ENCODE measurements at regions not wholly inside any gene's neighbourhood (a gene's known extent, or its start where the extent isn't known, plus 50 kb on each side); places are given as distances from the start of the nearest gene placed in this dataset.

GRCh38 chr13:36533806-36534205 is 101.5 kb downstream of the CCNA1 start (continued):
- TF ChIP-seq, protein P1, sequence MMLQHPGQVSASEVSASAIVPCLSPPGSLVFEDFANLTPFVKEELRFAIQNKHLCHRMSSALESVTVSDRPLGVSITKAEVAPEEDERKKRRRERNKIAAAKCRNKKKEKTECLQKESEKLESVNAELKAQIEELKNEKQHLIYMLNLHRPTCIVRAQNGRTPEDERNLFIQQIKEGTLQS (IDR thresholded peaks at IDR 0.05; ENCODE audit: insufficient read depth, low read depth, low read length) = no peak
- TF ChIP-seq CBX8 (IDR thresholded peaks at IDR 0.05; ENCODE audit: borderline replicate concordance, low read depth, low read length) = no peak
- TF ChIP-seq RXRA (IDR thresholded peaks at IDR 0.05; ENCODE audit: insufficient read depth, low read depth, low read length) = no peak
- no peak for TF ChIP-seq NANOG (IDR thresholded peaks at IDR 0.05; ENCODE audit: insufficient read depth, low read depth, low read length, poor library complexity, severe bottlenecking)
- TF ChIP-seq RFX5 (IDR thresholded peaks at IDR 0.05; ENCODE audit: borderline replicate concordance, low read depth, low read length) = no peak
- TF ChIP-seq CHD1 (IDR thresholded peaks at IDR 0.05; ENCODE audit: low read depth, low read length) = no peak
